Neuronal stem cell (in vitro differentiated cells): ENCODE measurements at regions not wholly inside any gene's neighbourhood (a gene's known extent, or its start where the extent isn't known, plus 50 kb on each side); places are given as distances from the start of the nearest gene placed in this dataset.

Experiments used
- DNase-seq: peaks from one replicate; pipeline ENCODE4 v3.0.0-alpha.2; 2013; ENCODE audit warnings: low spot score
- H2AFZ ChIP-seq: one replicate; pipeline ENCODE4 v1.6.1; 2013; ENCODE audit warnings: mild to moderate bottlenecking, low read length, inconsistent platforms
- H2AK5ac ChIP-seq: 2 replicates; pipeline ENCODE4 v1.6.1; 2013; ENCODE audit warnings: low read depth, mild to moderate bottlenecking, inconsistent platforms, low read length, moderate library complexity, mixed read lengths
- H2BK120ac ChIP-seq: 2 replicates; pipeline ENCODE4 v1.6.1; 2013; ENCODE audit warnings: low read depth, mild to moderate bottlenecking, inconsistent platforms, low read length, moderate library complexity, mixed read lengths
- H2BK12ac ChIP-seq: one replicate; pipeline ENCODE4 v1.6.1; 2013; ENCODE audit warnings: low read length, inconsistent platforms
- H2BK15ac ChIP-seq: 2 replicates; pipeline ENCODE4 v1.6.1; 2013; ENCODE audit warnings: mild to moderate bottlenecking, low read length, inconsistent platforms, mixed read lengths
- H2BK5ac ChIP-seq: one replicate; pipeline ENCODE4 v1.6.1; 2013; ENCODE audit warnings: inconsistent platforms, mild to moderate bottlenecking, low read length, moderate library complexity
- H3K14ac ChIP-seq: one replicate; pipeline ENCODE4 v1.6.1; 2013; ENCODE audit warnings: low read length, inconsistent platforms
- H3K18ac ChIP-seq: 2 replicates; pipeline ENCODE4 v1.6.1; 2013; ENCODE audit warnings: low read length, inconsistent platforms
- H3K23ac ChIP-seq: 2 replicates; pipeline ENCODE4 v1.6.1; 2013; ENCODE audit warnings: low read depth, mild to moderate bottlenecking, mixed read lengths, low read length, inconsistent platforms; ENCODE audit not compliant: poor library complexity
- H3K27ac ChIP-seq: replicated peaks from 3 replicates; pipeline ENCODE4 v1.5.1; 2013; ENCODE audit warnings: low read length, inconsistent platforms
- H3K27me3 ChIP-seq, 3 experiments: 2 replicates each; pipeline ENCODE4 v1.6.1; 2013; ENCODE audit warnings: low read length in 3 of 3, mild to moderate bottlenecking in 2 of 3, inconsistent platforms in 1 of 3, low read depth in 1 of 3, mixed read lengths in 1 of 3, moderate library complexity in 1 of 3; ENCODE audit not compliant: control insufficient read depth in 3 of 3, insufficient read depth in 3 of 3
- H3K36me3 ChIP-seq, 2 donors: replicated peaks in 1 of 2; 2 replicates each; pipeline ENCODE4 v1.6.1; 2013; ENCODE audit warnings: low read length in 2 of 2; ENCODE audit not compliant: control insufficient read depth in 2 of 2, insufficient read depth in 2 of 2
- H3K4ac ChIP-seq: 2 replicates; pipeline ENCODE4 v1.6.1; 2013; ENCODE audit warnings: inconsistent platforms, mild to moderate bottlenecking, low read length, moderate library complexity
- H3K4me1 ChIP-seq, 2 donors: 1 replicate in 1 of 2; 2 replicates in 1 of 2; pipeline ENCODE4 v1.6.1; 2013; ENCODE audit warnings: low read length in 2 of 2, low read depth in 1 of 2; ENCODE audit not compliant: control insufficient read depth in 2 of 2, insufficient read depth in 1 of 2
- H3K4me2 ChIP-seq: one replicate; pipeline ENCODE4 v1.6.1; 2013; ENCODE audit warnings: mild to moderate bottlenecking, low read length, inconsistent platforms; ENCODE audit not compliant: insufficient read depth, poor library complexity, severe bottlenecking
- H3K4me3 ChIP-seq, 2 donors: 2 replicates each; pipeline ENCODE4 v1.5.1; 2013; ENCODE audit warnings: low read length in 2 of 2, mild to moderate bottlenecking in 2 of 2, inconsistent platforms in 1 of 2, moderate library complexity in 1 of 2
- H3K79me1 ChIP-seq: one replicate; pipeline ENCODE4 v1.6.1; 2013; ENCODE audit warnings: low read depth, mild to moderate bottlenecking, inconsistent platforms, low read length, moderate library complexity
- H3K9ac ChIP-seq: one replicate; pipeline ENCODE4 v1.6.1; 2013; ENCODE audit warnings: mild to moderate bottlenecking, low read depth, low read length, inconsistent platforms; ENCODE audit not compliant: poor library complexity
- H3K9me3 ChIP-seq, 2 donors: replicated peaks in 1 of 2; 2 replicates each; pipeline versions ENCODE3 to v1.6.1; 2013; ENCODE audit warnings: low read length in 2 of 2, mild to moderate bottlenecking in 2 of 2, inconsistent platforms in 1 of 2, low read depth in 1 of 2, mixed read lengths in 1 of 2, moderate library complexity in 1 of 2; ENCODE audit not compliant: control insufficient read depth in 2 of 2, insufficient read depth in 1 of 2
- H4K8ac ChIP-seq: one replicate; pipeline ENCODE4 v1.6.1; 2013; ENCODE audit warnings: low read depth, mild to moderate bottlenecking, inconsistent platforms, low read length, moderate library complexity
- H4K91ac ChIP-seq: one replicate; pipeline ENCODE4 v1.6.1; 2013; ENCODE audit warnings: low read length, low read depth, mild to moderate bottlenecking, inconsistent platforms; ENCODE audit not compliant: poor library complexity
- WGBS, 2 donors: extraction: QIAGEN DNeasy Blood & Tissue Kit; methylation state at CpG; one replicate each; pipeline ENCODE4 v1.1.7; 2013; ENCODE audit warnings: missing lambda C conversion rate in 2 of 2, mixed read lengths in 1 of 2; ENCODE audit not compliant: insufficient read length in 2 of 2, insufficient replicate concordance in 1 of 2; ENCODE audit errors: extremely low coverage in 2 of 2; 5-methylcytosine and 5-hydroxymethylcytosine counted together

DNA sequence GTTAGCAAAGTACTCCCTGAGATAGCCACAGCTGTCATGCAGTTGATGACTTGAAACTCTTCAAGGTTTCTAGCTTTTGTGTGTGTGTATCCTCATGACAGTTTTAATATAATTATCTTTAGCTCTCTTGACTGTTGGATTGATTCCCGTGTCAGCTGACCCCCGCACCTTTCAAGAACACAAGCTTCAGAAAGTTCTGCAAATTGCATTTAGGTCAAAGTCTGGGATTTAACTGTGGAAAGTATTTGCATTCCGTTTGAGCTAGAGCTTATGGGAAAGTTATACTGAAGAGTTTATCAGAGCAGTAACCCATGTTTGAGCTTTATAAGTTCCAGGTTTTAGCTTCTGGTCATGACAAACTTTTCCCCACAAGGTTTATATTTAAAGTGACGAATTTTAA lies 380.1 kb upstream of the CHRM3 start:
- Histone ChIP-seq H3K36me3 (no peaks in the 10 kb centered on the region), H3K27me3 (no peaks in the 10 kb centered on the region), H3K9ac (no peak overlapping the region), H2AFZ (peak overlapping the region; percentile 41), H3K23ac (no peak overlapping the region), H3K79me1 (no peaks in the 10 kb centered on the region), H4K8ac (no peak overlapping the region), H3K9me3 (no peaks in the 10 kb centered on the region), H2BK120ac (no peak overlapping the region), H3K4me3 (no peak overlapping the region), H3K4me1 (no peaks in the 10 kb centered on the region), H3K18ac (no peak overlapping the region), H3K4me2 (no peak overlapping the region), H2AK5ac (no peak overlapping the region), H2BK5ac (no peak overlapping the region), H4K91ac (no peak overlapping the region), H3K4ac (no peak overlapping the region), H2BK12ac (no peak overlapping the region), H3K14ac (no peak overlapping the region), H2BK15ac (no peak overlapping the region), H3K27ac (no peak overlapping the region)
- DNase-seq, result no peak
- WGBS, 2 donors, result no CpG with 5 or more reads among the region's 4 CpGs

DNA sequence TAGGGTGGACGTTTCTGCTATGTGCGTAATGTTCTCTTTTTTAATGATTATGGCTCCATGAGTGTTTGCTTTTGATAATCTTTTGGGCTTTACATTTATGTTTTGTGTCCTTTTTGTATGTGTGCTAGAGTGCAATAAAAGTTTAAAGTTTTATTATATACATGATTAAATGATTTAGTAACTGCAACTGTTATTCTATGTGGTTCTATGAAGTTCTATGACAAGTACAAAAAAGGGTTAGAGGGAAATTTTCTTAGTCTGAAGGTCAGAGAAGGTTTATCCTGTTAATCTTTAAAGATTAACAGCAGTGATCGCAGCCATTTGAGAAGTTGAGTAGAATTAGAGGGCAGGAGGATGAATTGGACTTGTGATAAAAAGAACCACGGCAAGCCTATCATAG lies 386.4 kb upstream of the CHRM3 start:
- no peak overlapping the region for H2BK5ac ChIP-seq
- H3K36me3 ChIP-seq, result no peaks in the 10 kb centered on the region
- H3K79me1 ChIP-seq, result no peaks in the 10 kb centered on the region
- WGBS, 2 donors, result no CpG with 5 or more reads among the region's 4 CpGs
- no peak overlapping the region for H3K18ac ChIP-seq
- no peak overlapping the region for H4K8ac ChIP-seq
- no peaks in the 10 kb centered on the region for H3K27me3 ChIP-seq
- no peak overlapping the region for H2AK5ac ChIP-seq
- no peak for DNase-seq
- no peak overlapping the region for H2BK120ac ChIP-seq
- no peak overlapping the region for H2BK15ac ChIP-seq
- no peaks in the 10 kb centered on the region for H3K4me1 ChIP-seq
- H2BK12ac ChIP-seq, result no peak overlapping the region
- no peak overlapping the region for H4K91ac ChIP-seq
- H3K4me3 ChIP-seq, result no peak overlapping the region
- no peak overlapping the region for H3K27ac ChIP-seq
- H2AFZ ChIP-seq, result no peak overlapping the region
- no peak overlapping the region for H3K4me2 ChIP-seq
- H3K9ac ChIP-seq, result no peak overlapping the region
- H3K9me3 ChIP-seq, result no peaks in the 10 kb centered on the region
- no peak overlapping the region for H3K14ac ChIP-seq
- no peak overlapping the region for H3K23ac ChIP-seq
- H3K4ac ChIP-seq, result no peak overlapping the region

DNA sequence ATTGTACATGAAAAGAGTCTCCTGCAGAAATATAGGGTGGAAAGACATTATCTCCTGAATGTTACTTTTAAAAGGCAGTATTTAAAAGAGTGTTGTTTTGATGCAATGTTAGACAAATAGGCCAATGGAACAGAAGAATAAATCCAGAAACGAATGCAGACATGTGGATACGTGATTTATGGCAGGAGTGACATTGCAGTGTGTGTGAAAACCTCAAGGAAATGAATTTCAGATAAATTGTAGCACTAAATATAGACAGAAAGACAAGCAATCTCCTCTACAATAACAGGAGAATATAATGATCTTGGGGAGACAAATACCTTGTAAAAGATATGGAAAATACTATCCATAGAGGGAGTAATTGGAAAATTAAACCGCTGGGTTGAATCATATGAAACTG lies 387.8 kb upstream of the CHRM3 start:
- H2BK5ac ChIP-seq, result no peak overlapping the region
- H3K79me1 ChIP-seq, result no peaks in the 10 kb centered on the region
- no peak overlapping the region for H3K18ac ChIP-seq
- no peak overlapping the region for H3K4ac ChIP-seq
- H3K4me1 ChIP-seq, result no peaks in the 10 kb centered on the region
- no peaks in the 10 kb centered on the region for H3K9me3 ChIP-seq
- no peak overlapping the region for H3K23ac ChIP-seq
- no peak overlapping the region for H4K8ac ChIP-seq
- no peak overlapping the region for H3K14ac ChIP-seq
- no peak overlapping the region for H2BK12ac ChIP-seq
- no peaks in the 10 kb centered on the region for H3K36me3 ChIP-seq
- WGBS, 2 donors, result no CpG with 5 or more reads among the region's 3 CpGs
- H2BK120ac ChIP-seq, result no peak overlapping the region
- no peak overlapping the region for H3K9ac ChIP-seq
- H2AFZ ChIP-seq, result no peak overlapping the region
- DNase-seq, result no peak
- no peak overlapping the region for H3K27ac ChIP-seq
- no peak overlapping the region for H2BK15ac ChIP-seq
- H3K27me3 ChIP-seq, result no peaks in the 10 kb centered on the region
- no peak overlapping the region for H4K91ac ChIP-seq
- H3K4me3 ChIP-seq, result no peak overlapping the region
- no peak overlapping the region for H2AK5ac ChIP-seq
- H3K4me2 ChIP-seq, result no peak overlapping the region

DNA sequence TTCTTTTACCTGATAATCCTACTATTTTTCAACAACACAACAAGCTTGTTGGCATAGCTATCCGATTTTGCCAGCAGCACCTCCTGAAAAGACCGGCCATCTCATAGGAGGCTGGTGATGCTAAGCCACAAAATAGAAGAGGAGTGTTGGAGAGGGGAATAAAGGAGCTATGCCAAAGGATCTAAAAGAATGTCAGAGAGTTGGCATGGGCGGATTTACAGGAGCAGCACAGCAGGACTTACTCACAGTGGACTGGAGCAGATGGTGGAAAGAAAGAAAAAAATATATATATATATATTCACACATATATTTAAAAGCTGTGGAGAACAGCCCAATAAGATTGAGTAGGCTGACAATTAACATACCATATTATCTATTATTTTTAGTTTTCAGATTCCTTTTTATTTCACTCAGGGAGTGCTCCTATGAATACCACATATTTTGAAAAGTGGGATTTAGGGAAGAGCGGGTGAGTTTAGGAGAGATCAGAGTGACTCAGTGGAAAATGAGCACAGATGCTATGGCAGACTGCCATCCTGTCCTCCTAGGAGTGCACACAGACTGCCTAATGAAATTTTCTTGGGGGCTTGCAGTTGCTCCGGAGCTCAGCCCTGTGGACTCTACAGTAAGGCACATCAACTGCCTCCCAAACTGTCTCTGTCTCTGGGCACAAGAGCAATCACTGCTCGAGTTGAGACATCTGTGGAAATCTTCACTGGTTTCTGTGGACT lies 394.4 kb upstream of the CHRM3 start:
- no peak for DNase-seq
- Histone ChIP-seq H3K14ac (no peak overlapping the region), H3K4me3 (no peak overlapping the region), H3K79me1 (no peaks in the 10 kb centered on the region), H3K23ac (no peak overlapping the region), H3K4me2 (no peak overlapping the region), H2AFZ (no peak overlapping the region), H2BK12ac (no peak overlapping the region), H2BK120ac (no peak overlapping the region), H3K9me3 (no peaks in the 10 kb centered on the region), H3K27ac (no peak overlapping the region), H3K27me3 (no peaks in the 10 kb centered on the region), H4K91ac (no peak overlapping the region), H3K4ac (no peak overlapping the region), H3K36me3 (no peaks in the 10 kb centered on the region), H2BK15ac (no peak overlapping the region), H2BK5ac (no peak overlapping the region), H3K18ac (no peak overlapping the region), H3K9ac (no peak overlapping the region), H2AK5ac (no peak overlapping the region), H4K8ac (no peak overlapping the region), H3K4me1 (no peaks in the 10 kb centered on the region)
- WGBS, 2 donors, result no CpG with 5 or more reads among the region's 6 CpGs
